Glutamatergic neuron (in vitro differentiated cells): ENCODE measurements at regions not wholly inside any gene's neighbourhood (a gene's known extent, or its start where the extent isn't known, plus 50 kb on each side); places are given as distances from the start of the nearest gene placed in this dataset.
"Not testable (repeated sequence)": the region's sequence is repeated elsewhere in the genome, so short reads cannot be mapped to it uniquely, and the experiment has no call there.

ENCODE experiments used
- DNase-seq: peaks from one replicate; pipeline ENCODE4 v3.0.0; 2022
- H3K27ac Mint-ChIP-seq: one replicate; pipeline ENCODE4 v1.8.0; 2020; ENCODE audit warnings: mild to moderate bottlenecking, mixed read lengths, inconsistent platforms; ENCODE audit not compliant: unreplicated experiment
- H3K27me3 Mint-ChIP-seq: one replicate; pipeline ENCODE4 v1.8.0; 2020; ENCODE audit warnings: mild to moderate bottlenecking, moderate library complexity, mixed read lengths, inconsistent platforms; ENCODE audit not compliant: unreplicated experiment
- H3K36me3 Mint-ChIP-seq: one replicate; pipeline ENCODE4 v1.8.0; 2020; ENCODE audit warnings: mild to moderate bottlenecking, mixed read lengths, inconsistent platforms; ENCODE audit not compliant: unreplicated experiment
- H3K4me1 Mint-ChIP-seq: one replicate; pipeline ENCODE4 v1.8.0; 2020; ENCODE audit warnings: mild to moderate bottlenecking, low read depth, mixed read lengths, inconsistent platforms; ENCODE audit not compliant: unreplicated experiment
- H3K4me3 Mint-ChIP-seq: one replicate; pipeline ENCODE4 v1.8.0; 2020; ENCODE audit warnings: mild to moderate bottlenecking, mixed read lengths, inconsistent platforms; ENCODE audit not compliant: unreplicated experiment
- H3K9me3 Mint-ChIP-seq: one replicate; pipeline ENCODE4 v1.8.0; 2020; ENCODE audit warnings: mild to moderate bottlenecking, moderate library complexity, mixed read lengths, inconsistent platforms; ENCODE audit not compliant: unreplicated experiment
- TF ChIP-seq, protein P1 (sequence below): fragments of 200-600 bp; sonication (generic); IDR thresholded peaks from one replicate; pipeline ENCODE4 v1.5.0; 2021; ENCODE audit not compliant: partially characterized antibody, unreplicated experiment

DNA sequence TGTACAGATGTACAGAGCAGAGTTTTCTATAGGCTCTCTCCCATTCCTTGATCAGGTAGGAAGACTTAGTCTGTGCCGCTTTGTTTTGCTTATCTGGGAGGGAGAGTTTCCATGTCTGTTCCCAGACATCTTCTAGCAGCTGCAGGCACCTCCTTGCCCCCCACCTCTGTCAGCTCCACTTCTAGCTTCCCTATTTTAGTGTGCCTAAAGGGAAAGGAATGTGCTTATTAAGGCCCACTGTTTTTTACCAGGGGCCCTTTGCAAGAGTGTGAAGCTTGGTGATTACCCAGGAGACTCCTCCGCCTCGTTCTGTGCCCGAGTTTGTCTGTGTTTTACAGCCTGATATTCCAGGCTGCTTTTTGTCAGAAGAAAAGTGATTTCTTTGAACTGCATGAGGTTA lies 1984.4 kb downstream of the OLFM4 start:
- TF ChIP-seq, protein P1, sequence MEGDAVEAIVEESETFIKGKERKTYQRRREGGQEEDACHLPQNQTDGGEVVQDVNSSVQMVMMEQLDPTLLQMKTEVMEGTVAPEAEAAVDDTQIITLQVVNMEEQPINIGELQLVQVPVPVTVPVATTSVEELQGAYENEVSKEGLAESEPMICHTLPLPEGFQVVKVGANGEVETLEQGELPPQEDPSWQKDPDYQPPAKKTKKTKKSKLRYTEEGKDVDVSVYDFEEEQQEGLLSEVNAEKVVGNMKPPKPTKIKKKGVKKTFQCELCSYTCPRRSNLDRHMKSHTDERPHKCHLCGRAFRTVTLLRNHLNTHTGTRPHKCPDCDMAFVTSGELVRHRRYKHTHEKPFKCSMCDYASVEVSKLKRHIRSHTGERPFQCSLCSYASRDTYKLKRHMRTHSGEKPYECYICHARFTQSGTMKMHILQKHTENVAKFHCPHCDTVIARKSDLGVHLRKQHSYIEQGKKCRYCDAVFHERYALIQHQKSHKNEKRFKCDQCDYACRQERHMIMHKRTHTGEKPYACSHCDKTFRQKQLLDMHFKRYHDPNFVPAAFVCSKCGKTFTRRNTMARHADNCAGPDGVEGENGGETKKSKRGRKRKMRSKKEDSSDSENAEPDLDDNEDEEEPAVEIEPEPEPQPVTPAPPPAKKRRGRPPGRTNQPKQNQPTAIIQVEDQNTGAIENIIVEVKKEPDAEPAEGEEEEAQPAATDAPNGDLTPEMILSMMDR = no peak
- Mint-ChIP-seq H3K27me3 (no peaks in the 10 kb centered on the region), H3K36me3 (no peaks in the 10 kb centered on the region), H3K4me3 (no peak overlapping the region), H3K9me3 (no peaks in the 10 kb centered on the region), H3K27ac (no peak overlapping the region), H3K4me1 (peaks cover 6% of the 10 kb centered on the region)
- peak; percentile 19 for DNase-seq

DNA sequence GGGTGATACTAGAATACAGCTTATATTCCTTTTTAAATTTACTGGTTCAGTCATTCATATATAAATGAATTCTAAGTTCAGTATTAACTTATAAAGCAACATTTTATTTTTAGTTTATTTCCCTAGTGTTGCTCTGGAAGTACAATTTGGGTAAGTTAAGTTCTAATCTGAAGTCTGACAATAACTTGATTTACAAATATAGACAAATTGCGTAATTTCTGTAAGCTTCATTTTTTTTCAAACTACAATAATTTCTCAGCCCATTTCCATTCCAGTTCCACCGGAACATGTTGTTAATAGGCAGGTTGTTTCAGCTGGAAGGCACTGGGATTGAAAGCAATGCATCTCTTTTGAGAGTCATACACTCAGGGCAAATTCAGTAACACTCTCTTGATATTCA lies 2000.7 kb downstream of the OLFM4 start:
- Mint-ChIP-seq H3K27me3 (no peaks in the 10 kb centered on the region), H3K4me1 (no peaks in the 10 kb centered on the region), H3K4me3 (no peak overlapping the region), H3K27ac (no peak overlapping the region), H3K36me3 (peaks cover 5% of the 10 kb centered on the region), H3K9me3 (peaks cover 4% of the 10 kb centered on the region)
- no peak for DNase-seq
- TF ChIP-seq, protein P1 = no peak

DNA sequence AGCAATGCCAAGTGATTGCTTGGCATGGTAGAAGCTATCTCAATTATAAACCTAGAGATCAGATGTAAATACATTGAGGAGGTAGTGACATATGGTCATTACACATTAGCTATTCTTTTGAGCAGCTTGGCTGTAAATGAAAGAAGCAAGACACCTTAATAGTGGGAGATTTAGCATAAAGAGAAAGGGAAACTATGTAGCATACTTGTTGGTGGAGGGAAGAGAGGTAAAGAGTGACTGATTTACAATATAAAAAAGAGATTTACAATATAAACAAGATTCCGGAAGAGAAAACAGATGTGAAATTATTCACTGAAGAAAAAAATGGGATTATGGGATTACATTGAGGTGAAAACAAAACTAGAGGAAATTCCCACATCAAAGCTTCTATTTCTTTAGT lies 2009.6 kb downstream of the OLFM4 start:
- peaks cover 6% of the 10 kb centered on the region for H3K4me1 Mint-ChIP-seq
- H3K27ac Mint-ChIP-seq = peak overlapping the region; percentile 2

DNA sequence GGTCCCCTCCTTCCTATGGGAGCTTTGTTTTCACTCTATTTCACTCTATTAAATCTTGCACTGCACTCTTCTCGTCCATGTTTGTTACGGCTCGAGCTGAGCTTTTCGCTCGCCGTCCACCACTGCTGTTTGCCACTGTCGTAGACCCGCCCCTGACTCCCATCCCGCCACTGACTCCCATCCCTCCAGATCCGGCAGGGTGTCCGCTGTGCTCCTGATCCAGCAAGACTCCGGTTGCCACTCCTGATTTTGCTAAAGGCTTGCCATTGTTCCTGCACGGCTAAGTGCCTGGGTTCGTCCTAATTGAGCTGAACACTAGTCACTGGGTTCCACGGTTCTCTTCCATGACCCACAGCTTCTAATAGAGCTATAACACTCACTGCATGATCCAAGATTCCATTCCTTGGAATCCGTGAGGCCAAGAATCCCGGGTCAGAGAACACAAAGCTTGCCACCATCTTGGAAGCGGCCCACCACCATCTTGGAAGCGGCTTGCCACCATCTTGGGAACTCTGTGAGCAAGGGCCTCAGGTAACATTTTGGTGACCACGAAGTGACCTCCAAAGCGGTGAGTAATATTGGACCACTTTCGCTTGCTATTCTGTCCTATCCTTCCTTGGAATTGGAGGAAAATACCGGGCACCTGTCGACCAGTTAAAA lies 2025.4 kb downstream of the OLFM4 start:
- not testable (repeated sequence) for H3K36me3 Mint-ChIP-seq, H3K27ac Mint-ChIP-seq, H3K4me1 Mint-ChIP-seq, DNase-seq, H3K27me3 Mint-ChIP-seq, H3K9me3 Mint-ChIP-seq, H3K4me3 Mint-ChIP-seq

More for the DNA sequence above, 2009.6 kb downstream of the OLFM4 start:
- DNase-seq = no peak
- Mint-ChIP-seq H3K9me3 (peaks cover 2% of the 10 kb centered on the region), H3K27me3 (no peaks in the 10 kb centered on the region), H3K36me3 (no peaks in the 10 kb centered on the region), H3K4me3 (no peak overlapping the region)
- TF ChIP-seq, protein P1 = no peak

DNA sequence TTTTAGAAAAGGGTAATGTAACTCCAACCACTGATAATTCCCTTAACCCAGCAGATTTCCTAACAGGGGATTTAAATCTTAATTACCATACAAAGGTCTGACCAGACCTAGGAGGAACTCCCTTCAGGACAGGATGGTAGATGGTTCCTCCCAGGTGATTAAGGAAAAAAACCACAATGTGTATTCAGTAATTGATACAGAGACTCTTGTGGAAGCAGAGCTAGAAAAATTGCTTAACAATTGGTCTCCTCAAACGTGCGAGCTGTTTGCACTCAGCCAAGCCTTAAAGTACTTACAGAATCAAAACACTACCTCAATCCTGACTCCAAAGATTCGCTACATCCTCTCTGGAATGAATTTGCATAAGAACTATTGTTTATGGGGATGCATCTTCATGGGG lies 2027.1 kb downstream of the OLFM4 start:
- not testable (repeated sequence) for DNase-seq, H3K27ac Mint-ChIP-seq, H3K27me3 Mint-ChIP-seq, H3K4me3 Mint-ChIP-seq, H3K9me3 Mint-ChIP-seq, H3K36me3 Mint-ChIP-seq, H3K4me1 Mint-ChIP-seq

DNA sequence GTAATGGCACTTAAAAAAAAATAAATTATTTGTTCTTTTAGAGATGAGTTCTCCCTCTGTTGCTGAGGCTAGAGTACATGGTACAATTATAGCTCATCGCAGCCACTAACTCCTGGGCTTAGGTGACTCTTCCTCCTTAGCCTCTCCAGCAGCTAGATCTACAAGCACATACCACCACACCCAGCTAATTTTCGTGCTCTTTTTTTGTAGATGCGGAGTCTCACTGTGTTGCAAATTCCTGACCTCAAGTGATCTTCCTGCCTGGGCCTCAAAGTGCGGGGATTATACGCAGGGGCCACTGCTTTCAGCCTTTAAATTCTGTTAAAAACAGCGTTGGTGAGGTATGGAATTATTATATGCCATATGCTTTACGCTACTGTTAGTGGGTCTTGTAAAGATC lies 2034.0 kb downstream of the OLFM4 start:
- TF ChIP-seq, protein P1 = no peak
- no peaks in the 10 kb centered on the region for H3K36me3 Mint-ChIP-seq
- H3K4me1 Mint-ChIP-seq = no peaks in the 10 kb centered on the region
- no peak for DNase-seq
- no peaks in the 10 kb centered on the region for H3K9me3 Mint-ChIP-seq
- no peak overlapping the region for H3K4me3 Mint-ChIP-seq
- no peak overlapping the region for H3K27ac Mint-ChIP-seq
- no peaks in the 10 kb centered on the region for H3K27me3 Mint-ChIP-seq
